ENCODE measurements at regions not wholly inside any gene's neighbourhood (a gene's known extent, or its start where the extent isn't known, plus 50 kb on each side); places are given as distances from the start of the nearest gene placed in this dataset.
"Not testable (repeated sequence)": the region's sequence is repeated elsewhere in the genome, so short reads cannot be mapped to it uniquely, and the experiment has no call there.

GRCh38 chr2:85969367-85969766 lies 80.6 kb upstream of the ST3GAL5 start:
- H3K36me3 ChIP-seq (ENCODE audit: control insufficient read depth, insufficient read depth, low read length): not testable (repeated sequence)

GRCh38 chr2:85965770-85966169 lies 77.0 kb upstream of the ST3GAL5 start:
- not testable (repeated sequence) for H3K4me1 Mint-ChIP-seq; H3K36me3 ChIP-seq (ENCODE audit: control insufficient read depth, insufficient read depth, low read length); H3K9me3 Mint-ChIP-seq; H3K27ac ChIP-seq (ENCODE audit: insufficient read depth, low read length, poor library complexity, severe bottlenecking); H3K4me3 ChIP-seq (ENCODE audit: low read depth, low read length); H3K27me3 ChIP-seq (ENCODE audit: control insufficient read depth, insufficient read depth, low read length); H3K27ac Mint-ChIP-seq; DNase-seq; ATAC-seq (ENCODE audit: low read depth in 2 of 2); H3K9me3 ChIP-seq (ENCODE audit: control insufficient read depth in 2 of 2, low read length in 2 of 2); H3K27me3 Mint-ChIP-seq; H3K4me1 ChIP-seq (ENCODE audit: control insufficient read depth, insufficient read depth, low read length, poor library complexity, severe bottlenecking); H3K36me3 Mint-ChIP-seq; H3K4me3 Mint-ChIP-seq

More at GRCh38 chr2:85969367-85969766, 80.6 kb upstream of the ST3GAL5 start:
- not testable (repeated sequence) for H3K4me3 Mint-ChIP-seq; H3K4me3 ChIP-seq (ENCODE audit: low read depth, low read length); H3K36me3 Mint-ChIP-seq; H3K4me1 Mint-ChIP-seq; H3K9me3 ChIP-seq (ENCODE audit: control insufficient read depth in 2 of 2, low read length in 2 of 2); H3K9me3 Mint-ChIP-seq; H3K27ac Mint-ChIP-seq; ATAC-seq (ENCODE audit: low read depth in 2 of 2); H3K27me3 ChIP-seq (ENCODE audit: control insufficient read depth, insufficient read depth, low read length); H3K4me1 ChIP-seq (ENCODE audit: control insufficient read depth, insufficient read depth, low read length, poor library complexity, severe bottlenecking); DNase-seq; H3K27me3 Mint-ChIP-seq; H3K27ac ChIP-seq (ENCODE audit: insufficient read depth, low read length, poor library complexity, severe bottlenecking)

GRCh38 chr2:85963747-85964418 lies 75.1 kb upstream of the ST3GAL5 start:
- H3K9me3 ChIP-seq (ENCODE audit: control insufficient read depth in 2 of 2, low read length in 2 of 2); H3K9me3 Mint-ChIP-seq; H3K4me1 ChIP-seq (ENCODE audit: control insufficient read depth, insufficient read depth, low read length, poor library complexity, severe bottlenecking); H3K27ac ChIP-seq (ENCODE audit: insufficient read depth, low read length, poor library complexity, severe bottlenecking); H3K36me3 Mint-ChIP-seq; ATAC-seq (ENCODE audit: low read depth in 2 of 2); H3K27me3 ChIP-seq (ENCODE audit: control insufficient read depth, insufficient read depth, low read length); H3K36me3 ChIP-seq (ENCODE audit: control insufficient read depth, insufficient read depth, low read length); H3K4me3 ChIP-seq (ENCODE audit: low read depth, low read length); DNase-seq; H3K4me1 Mint-ChIP-seq; H3K27me3 Mint-ChIP-seq; H3K4me3 Mint-ChIP-seq: not testable (repeated sequence)
- H3K27ac Mint-ChIP-seq: peak overlapping the region in 1 of 3 donors; percentile 55

- H3K27ac Mint-ChIP-seq: peak overlapping the region in 1 of 3 donors; percentile 55
- H3K36me3 Mint-ChIP-seq: no peaks in the 10 kb centered on the region
- peaks cover 5% of the 10 kb centered on the region for H3K27me3 Mint-ChIP-seq
- H3K4me3 Mint-ChIP-seq: no peak overlapping the region
- H3K4me1 ChIP-seq (ENCODE audit: control insufficient read depth, insufficient read depth, low read length, poor library complexity, severe bottlenecking): no peaks in the 10 kb centered on the region
- ATAC-seq (ENCODE audit: low read depth in 2 of 2) (no peak), DNase-seq (peak in 1 of 3 donors; percentile 66)
- no peak overlapping the region for H3K4me3 ChIP-seq (ENCODE audit: low read depth, low read length)
- H3K27me3 ChIP-seq (ENCODE audit: control insufficient read depth, insufficient read depth, low read length): no peaks in the 10 kb centered on the region
- H3K36me3 ChIP-seq (ENCODE audit: control insufficient read depth, insufficient read depth, low read length): no peaks in the 10 kb centered on the region
- no peak overlapping the region for H3K27ac ChIP-seq (ENCODE audit: insufficient read depth, low read length, poor library complexity, severe bottlenecking)
- H3K9me3 ChIP-seq (ENCODE audit: control insufficient read depth in 2 of 2, low read length in 2 of 2): peaks cover 0 to 6% of the 10 kb centered on the region in 2 experiments
- H3K4me1 Mint-ChIP-seq: peaks cover 0 to 4% (median 2%) of the 10 kb centered on the region in 4 donors
- H3K9me3 Mint-ChIP-seq: peaks cover 0 to 5% (median 1%) of the 10 kb centered on the region in 7 donors
Measured at GRCh38 chr2:85963068-85963467, 74.3 kb upstream of the ST3GAL5 start.

GRCh38 chr2:85961754-85962153 lies 73.0 kb upstream of the ST3GAL5 start:
- Mint-ChIP-seq H3K27me3 (peaks cover 3% of the 10 kb centered on the region), H3K27ac (no peak overlapping the region), H3K4me3 (no peak overlapping the region), H3K9me3 (peaks cover 0 to 5% (median 0%) of the 10 kb centered on the region in 7 donors), H3K36me3 (no peaks in the 10 kb centered on the region), H3K4me1 (peaks cover 0 to 4% (median 2%) of the 10 kb centered on the region in 4 donors)
- Histone ChIP-seq H3K4me3 (ENCODE audit: low read depth, low read length) (no peak overlapping the region), H3K36me3 (ENCODE audit: control insufficient read depth, insufficient read depth, low read length) (no peaks in the 10 kb centered on the region), H3K27me3 (ENCODE audit: control insufficient read depth, insufficient read depth, low read length) (no peaks in the 10 kb centered on the region), H3K9me3 (ENCODE audit: control insufficient read depth in 2 of 2, low read length in 2 of 2) (peaks cover 0 to 6% of the 10 kb centered on the region in 2 experiments), H3K4me1 (ENCODE audit: control insufficient read depth, insufficient read depth, low read length, poor library complexity, severe bottlenecking) (no peaks in the 10 kb centered on the region), H3K27ac (ENCODE audit: insufficient read depth, low read length, poor library complexity, severe bottlenecking) (no peak overlapping the region)
- ATAC-seq (ENCODE audit: low read depth in 2 of 2) (no peak), DNase-seq (no peak)

- no peak for DNase-seq
- no peaks in the 10 kb centered on the region for H3K36me3 Mint-ChIP-seq
- Histone ChIP-seq H3K27me3 (ENCODE audit: control insufficient read depth, insufficient read depth, low read length) (no peaks in the 10 kb centered on the region), H3K27ac (ENCODE audit: insufficient read depth, low read length, poor library complexity, severe bottlenecking) (no peak overlapping the region), H3K4me3 (ENCODE audit: low read depth, low read length) (no peak overlapping the region), H3K36me3 (ENCODE audit: control insufficient read depth, insufficient read depth, low read length) (no peaks in the 10 kb centered on the region), H3K4me1 (ENCODE audit: control insufficient read depth, insufficient read depth, low read length, poor library complexity, severe bottlenecking) (no peaks in the 10 kb centered on the region), H3K9me3 (ENCODE audit: control insufficient read depth in 2 of 2, low read length in 2 of 2) (peaks cover 0 to 6% of the 10 kb centered on the region in 2 experiments)
- H3K4me1 Mint-ChIP-seq: peaks cover 0 to 4% (median 2%) of the 10 kb centered on the region in 4 donors
- H3K27me3 Mint-ChIP-seq: no peaks in the 10 kb centered on the region
- no peak for ATAC-seq (ENCODE audit: low read depth in 2 of 2)
- H3K4me3 Mint-ChIP-seq: no peak overlapping the region
- H3K27ac Mint-ChIP-seq: no peak overlapping the region
- peaks cover 0 to 5% (median 0%) of the 10 kb centered on the region in 7 donors for H3K9me3 Mint-ChIP-seq
Measured at GRCh38 chr2:85961053-85961452, 72.3 kb upstream of the ST3GAL5 start.

GRCh38 chr2:85959826-85960225 lies 71.0 kb upstream of the ST3GAL5 start:
- Histone ChIP-seq H3K4me3 (ENCODE audit: low read depth, low read length) (no peak overlapping the region), H3K27me3 (ENCODE audit: control insufficient read depth, insufficient read depth, low read length) (no peaks in the 10 kb centered on the region), H3K4me1 (ENCODE audit: control insufficient read depth, insufficient read depth, low read length, poor library complexity, severe bottlenecking) (no peaks in the 10 kb centered on the region), H3K27ac (ENCODE audit: insufficient read depth, low read length, poor library complexity, severe bottlenecking) (no peak overlapping the region), H3K9me3 (ENCODE audit: control insufficient read depth in 2 of 2, low read length in 2 of 2) (peaks cover 0 to 6% of the 10 kb centered on the region in 2 experiments), H3K36me3 (ENCODE audit: control insufficient read depth, insufficient read depth, low read length) (no peaks in the 10 kb centered on the region)
- H3K4me1 Mint-ChIP-seq: peaks cover 0 to 4% (median 2%) of the 10 kb centered on the region in 4 donors
- no peak overlapping the region for H3K4me3 Mint-ChIP-seq
- no peak for ATAC-seq (ENCODE audit: low read depth in 2 of 2)
- H3K9me3 Mint-ChIP-seq: peaks cover 0 to 2% (median 0%) of the 10 kb centered on the region in 7 donors
- no peaks in the 10 kb centered on the region for H3K27me3 Mint-ChIP-seq
- no peaks in the 10 kb centered on the region for H3K36me3 Mint-ChIP-seq
- peak overlapping the region in 1 of 3 donors; percentile 5 for H3K27ac Mint-ChIP-seq
- no peak for DNase-seq

GRCh38 chr2:85959185-85959584 lies 70.4 kb upstream of the ST3GAL5 start:
- Histone ChIP-seq H3K9me3 (ENCODE audit: control insufficient read depth in 2 of 2, low read length in 2 of 2) (peaks cover 0 to 6% of the 10 kb centered on the region in 2 experiments), H3K36me3 (ENCODE audit: control insufficient read depth, insufficient read depth, low read length) (no peaks in the 10 kb centered on the region), H3K27me3 (ENCODE audit: control insufficient read depth, insufficient read depth, low read length) (no peaks in the 10 kb centered on the region), H3K4me1 (ENCODE audit: control insufficient read depth, insufficient read depth, low read length, poor library complexity, severe bottlenecking) (no peaks in the 10 kb centered on the region), H3K4me3 (ENCODE audit: low read depth, low read length) (no peak overlapping the region), H3K27ac (ENCODE audit: insufficient read depth, low read length, poor library complexity, severe bottlenecking) (no peak overlapping the region)
- Mint-ChIP-seq H3K4me1 (peaks cover 0 to 4% (median 2%) of the 10 kb centered on the region in 4 donors), H3K36me3 (no peaks in the 10 kb centered on the region), H3K27ac (no peak overlapping the region), H3K27me3 (no peaks in the 10 kb centered on the region), H3K4me3 (no peak overlapping the region), H3K9me3 (peaks cover 0 to 2% (median 0%) of the 10 kb centered on the region in 7 donors)
- ATAC-seq (ENCODE audit: low read depth in 2 of 2) (no peak), DNase-seq (no peak)
